ENCODE measurements at regions not wholly inside any gene's neighbourhood (a gene's known extent, or its start where the extent isn't known, plus 50 kb on each side); places are given as distances from the start of the nearest gene placed in this dataset.

GRCh38 chr14:87386524-87386923 is 606.5 kb downstream of the GALC start (continued):
- TF ChIP-seq ZNF462 (CRISPR knock-in tag; IDR thresholded peaks at IDR 0.05) (no peak), CREB1 (CRISPR knock-in tag; IDR thresholded peaks at IDR 0.05; ENCODE audit: low read depth) (no peak), STAT1 (IDR thresholded peaks at IDR 0.05; ENCODE audit: unreplicated experiment) (no peak), REST (IDR thresholded peaks at IDR 0.05; ENCODE audit: unreplicated experiment) (no peak), ZNF114 (CRISPR knock-in tag; IDR thresholded peaks at IDR 0.05) (no peak), EZH2 (IDR thresholded peaks at IDR 0.05; ENCODE audit: low read depth, unreplicated experiment) (no peak)

- H3K4me1 Mint-ChIP-seq = no peaks in the 10 kb centered on the region
- no peaks in the 10 kb centered on the region for H3K9me2 ChIP-seq (ENCODE audit: insufficient read depth)
These were observed 612.9 kb downstream of the GALC start for GRCh38 chr14:87380054-87380453.

More at GRCh38 chr14:87380054-87380453, 612.9 kb downstream of the GALC start:
- H3K27ac Mint-ChIP-seq = no peak overlapping the region
- TF ChIP-seq ZNF114 (CRISPR knock-in tag; IDR thresholded peaks at IDR 0.05) (no peak), CTCF (conservative IDR thresholded peaks at IDR 0.05; ENCODE audit: low read depth in 2 of 2) (no peak)
- H3K27me3 Mint-ChIP-seq (ENCODE audit: insufficient read depth, low read depth, poor library complexity) = no peaks in the 10 kb centered on the region
- Histone ChIP-seq H3F3A (replicated peaks; ENCODE audit: low read depth) (no peaks in the 10 kb centered on the region), H4K20me1 (replicated peaks; ENCODE audit: insufficient read depth) (no peaks in the 10 kb centered on the region), H3K79me2 (replicated peaks; ENCODE audit: insufficient read depth) (no peaks in the 10 kb centered on the region), H3K27me3 (ENCODE audit: insufficient read depth) (no peaks in the 10 kb centered on the region), H3K4me3 (no peak overlapping the region), H3K4me1 (ENCODE audit: insufficient read depth) (no peaks in the 10 kb centered on the region), H3K27ac (ENCODE audit: low read depth) (no peak overlapping the region), H2AFZ (no peak overlapping the region), H3K4me2 (no peak overlapping the region), H3K36me3 (ENCODE audit: insufficient read depth) (no peaks in the 10 kb centered on the region)
- DNase-seq (ENCODE audit: low spot score) (no peak), ATAC-seq (no peak)
- no peaks in the 10 kb centered on the region for H3K9me3 Mint-ChIP-seq
- H3K36me3 Mint-ChIP-seq (ENCODE audit: low read depth) = no peaks in the 10 kb centered on the region
- H3K4me3 Mint-ChIP-seq = no peak overlapping the region

Measured in GM23338 (cell line).